ENCODE measurements at regions not wholly inside any gene's neighbourhood (a gene's known extent, or its start where the extent isn't known, plus 50 kb on each side); places are given as distances from the start of the nearest gene placed in this dataset.

- Histone ChIP-seq H3K9ac (replicated peaks; ENCODE audit: extremely low read depth, insufficient read depth, low read length) (no peak overlapping the region), H3K36me3 (ENCODE audit: control insufficient read depth in 2 of 2, extremely low read depth in 1 of 2, insufficient read depth in 2 of 2, low read length in 2 of 2) (no peaks in the 10 kb centered on the region), H3K9me1 (replicated peaks; ENCODE audit: control insufficient read depth, extremely low read depth, insufficient read depth, low read length) (no peaks in the 10 kb centered on the region), H3K4me2 (ENCODE audit: insufficient read depth, low read length) (no peak overlapping the region), H2AFZ (ENCODE audit: low read depth, low read length) (no peak overlapping the region), H3K4me3 (replicated peaks in 1 of 3; ENCODE audit: insufficient read depth in 1 of 3, low read depth in 1 of 3, low read length in 3 of 3) (no peak overlapping the region), H3K4me1 (ENCODE audit: control insufficient read depth, extremely low read depth, insufficient read depth, low read length) (no peaks in the 10 kb centered on the region), H3K27me3 (ENCODE audit: control insufficient read depth in 2 of 2, insufficient read depth in 2 of 2, low read length in 2 of 2) (peaks cover 34 to 37% of the 10 kb centered on the region in 2 experiments), H3K9me3 (replicated peaks; ENCODE audit: control insufficient read depth, insufficient read depth, low read length) (no peaks in the 10 kb centered on the region), H3K79me2 (ENCODE audit: control insufficient read depth, insufficient read depth, low read length) (no peaks in the 10 kb centered on the region), H4K20me1 (replicated peaks; ENCODE audit: control insufficient read depth, extremely low read depth, insufficient read depth, low read length) (no peaks in the 10 kb centered on the region), H3K27ac (ENCODE audit: insufficient read depth, low read depth, low read length) (no peak overlapping the region)
- DNase-seq (ENCODE audit: low read depth, low spot score) (no peak), FAIRE-seq (no peak)
- POLR2A ChIA-PET, result no interaction called here
- dilution Hi-C loops (cut with MboI; ENCODE audit: extremely low pct_ligation_motif_present, low sequenced_read_pairs), result no loop called here
- TF ChIP-seq MAX (IDR thresholded peaks at IDR 0.05; ENCODE audit: insufficient read depth, insufficient read length) (no peak), POLR2AphosphoS5 (IDR thresholded peaks at IDR 0.05; ENCODE audit: insufficient read depth, low read depth, low read length) (no peak), FOS (IDR thresholded peaks at IDR 0.05; ENCODE audit: borderline replicate concordance, insufficient read depth, low read length) (no peak), POLR2A (IDR thresholded peaks at IDR 0.05; ENCODE audit: low read depth, low read length) (no peak), MYC (IDR thresholded peaks at IDR 0.05; ENCODE audit: low read depth, low read length) (no peak)
- no TSS peak for BruUV-seq (replicated peaks)
- CTCF ChIA-PET, result no interaction called here
- intact Hi-C loops (cut with micrococcal nuclease), result no loop called here
Observed at GRCh38 chr3:69539134-69539533, 153.2 kb upstream of the FRMD4B start.

- no peaks in the 10 kb centered on the region for H3K9me3 ChIP-seq (replicated peaks; ENCODE audit: control insufficient read depth, insufficient read depth, low read length)
- H3K27ac ChIP-seq (ENCODE audit: insufficient read depth, low read depth, low read length), result no peak overlapping the region
- no peaks in the 10 kb centered on the region for H4K20me1 ChIP-seq (replicated peaks; ENCODE audit: control insufficient read depth, extremely low read depth, insufficient read depth, low read length)
- ChIA-PET POLR2A (no interaction called here), CTCF (no interaction called here)
- intact Hi-C loops (cut with micrococcal nuclease) (no loop called here), dilution Hi-C loops (cut with MboI; ENCODE audit: extremely low pct_ligation_motif_present, low sequenced_read_pairs) (no loop called here)
- no peak overlapping the region for H3K4me2 ChIP-seq (ENCODE audit: insufficient read depth, low read length)
- no peaks in the 10 kb centered on the region for H3K79me2 ChIP-seq (ENCODE audit: control insufficient read depth, insufficient read depth, low read length)
- no TSS peak for BruUV-seq (replicated peaks)
- DNase-seq (ENCODE audit: low read depth, low spot score) (no peak), FAIRE-seq (no peak)
- no peaks in the 10 kb centered on the region for H3K4me1 ChIP-seq (ENCODE audit: control insufficient read depth, extremely low read depth, insufficient read depth, low read length)
- no peak overlapping the region for H3K9ac ChIP-seq (replicated peaks; ENCODE audit: extremely low read depth, insufficient read depth, low read length)
- TF ChIP-seq POLR2AphosphoS5 (IDR thresholded peaks at IDR 0.05; ENCODE audit: insufficient read depth, low read depth, low read length) (no peak), CTCF (IDR thresholded peaks at IDR 0.05; ENCODE audit: extremely low read depth in 1 of 2, insufficient read depth in 1 of 2, low read depth in 1 of 2, low read length in 2 of 2) (no peak), JUN (IDR thresholded peaks at IDR 0.05; ENCODE audit: borderline replicate concordance, insufficient read depth, insufficient read length, low read depth) (no peak), GATA2 (IDR thresholded peaks at IDR 0.05; ENCODE audit: insufficient read depth, insufficient read length, low read depth, low read length) (no peak), MYC (IDR thresholded peaks at IDR 0.05; ENCODE audit: low read depth, low read length) (no peak), FOS (IDR thresholded peaks at IDR 0.05; ENCODE audit: borderline replicate concordance, insufficient read depth, low read length) (no peak)
- peaks cover 31 to 34% of the 10 kb centered on the region in 2 experiments for H3K27me3 ChIP-seq (ENCODE audit: control insufficient read depth in 2 of 2, insufficient read depth in 2 of 2, low read length in 2 of 2)
- no peaks in the 10 kb centered on the region for H3K9me1 ChIP-seq (replicated peaks; ENCODE audit: control insufficient read depth, extremely low read depth, insufficient read depth, low read length)
- no peaks in the 10 kb centered on the region for H3K36me3 ChIP-seq (ENCODE audit: control insufficient read depth in 2 of 2, extremely low read depth in 1 of 2, insufficient read depth in 2 of 2, low read length in 2 of 2)
- no peak overlapping the region for H3K4me3 ChIP-seq (replicated peaks in 1 of 3; ENCODE audit: insufficient read depth in 1 of 3, low read depth in 1 of 3, low read length in 3 of 3)
- no peak overlapping the region for H2AFZ ChIP-seq (ENCODE audit: low read depth, low read length)
Observed at GRCh38 chr3:69538281-69538680, 152.4 kb upstream of the FRMD4B start.

Data from endothelial cell of umbilical vein (primary cell).